WTC11 (cell line): ENCODE measurements at regions not wholly inside any gene's neighbourhood (a gene's known extent, or its start where the extent isn't known, plus 50 kb on each side); places are given as distances from the start of the nearest gene placed in this dataset.

Source experiments
- CTCF ChIP-seq: fragments of 200-600 bp; IDR thresholded peaks from 2 replicates; pipeline ENCODE4 v1.8.0; 2022; ENCODE audit warnings: antibody characterized with exemption
- SP1 ChIP-seq: sonication (generic); formaldehyde crosslinking; conservative IDR thresholded peaks from 2 replicates; pipeline ENCODE4 v1.8.1; 2022; ENCODE audit warnings: missing genetic modification reagents

- TF ChIP-seq CTCF (no peak), SP1 (no peak)
Observed at GRCh38 chr10:24150853-24151252, 58.1 kb upstream of the KIAA1217 start.
